ENCODE measurements at regions not wholly inside any gene's neighbourhood (a gene's known extent, or its start where the extent isn't known, plus 50 kb on each side); places are given as distances from the start of the nearest gene placed in this dataset.

DNA sequence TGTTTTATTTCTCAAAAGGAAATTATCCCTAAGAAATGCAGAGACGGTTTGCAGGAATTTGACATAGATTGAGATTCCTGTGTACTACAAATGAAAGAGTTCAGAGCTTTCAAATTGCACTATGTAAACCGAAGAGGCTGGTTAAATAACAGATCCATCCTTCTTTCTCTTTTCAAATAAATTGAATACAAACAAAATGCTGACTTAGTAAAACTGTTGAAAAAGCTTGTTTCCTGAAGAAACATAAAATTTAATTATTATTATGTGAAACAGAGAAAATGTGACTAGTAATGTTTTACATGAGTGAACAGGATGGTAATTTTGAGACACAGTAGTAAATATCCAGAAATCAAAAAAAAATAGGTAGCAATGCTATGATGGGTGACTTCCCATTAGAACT, 441.2 kb downstream of the LRRIQ3 start:
- no peaks in the 10 kb centered on the region for H3K9me3 Mint-ChIP-seq
- no peaks in the 10 kb centered on the region for H3K27me3 Mint-ChIP-seq (ENCODE audit: low read depth)
- H3K36me3 Mint-ChIP-seq (ENCODE audit: low read depth) = no peaks in the 10 kb centered on the region
- no peak for DNase-seq
- H3K27ac Mint-ChIP-seq = no peak overlapping the region
- H3K4me1 Mint-ChIP-seq (ENCODE audit: low read depth) = no peaks in the 10 kb centered on the region
- H3K4me3 Mint-ChIP-seq = no peak overlapping the region
- intact Hi-C loops (cut with micrococcal nuclease) = no loop called here
- CTCF ChIA-PET = interaction anchor here (0.6 kb wide), 2 partner anchors 52 to 180 kb away, joined by 3 read pairs; no protein-coding TSS in a partner anchor

DNA sequence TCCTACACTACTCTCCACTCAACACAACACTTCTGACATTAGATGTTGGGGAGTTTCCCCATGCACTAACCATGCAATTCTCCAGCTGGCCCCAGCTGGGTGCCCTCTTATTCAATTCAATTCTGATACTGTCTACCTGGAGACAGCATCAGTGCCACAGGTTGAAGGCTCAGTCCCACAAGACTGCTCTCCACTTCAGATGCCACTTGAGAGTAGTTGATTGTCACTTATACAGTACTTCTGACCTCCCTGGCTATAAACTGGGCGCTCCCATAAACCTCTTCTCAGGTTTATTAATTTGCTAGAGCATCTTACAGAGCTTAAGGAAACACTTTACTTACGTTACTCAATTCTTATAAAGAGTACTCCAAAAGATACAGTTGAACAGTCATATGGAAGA, 442.3 kb downstream of the LRRIQ3 start:
- Mint-ChIP-seq H3K4me1 (ENCODE audit: low read depth) (no peaks in the 10 kb centered on the region), H3K4me3 (no peak overlapping the region), H3K36me3 (ENCODE audit: low read depth) (no peaks in the 10 kb centered on the region), H3K9me3 (no peaks in the 10 kb centered on the region), H3K27me3 (ENCODE audit: low read depth) (no peaks in the 10 kb centered on the region), H3K27ac (no peak overlapping the region)
- CTCF ChIA-PET = no interaction called here
- intact Hi-C loops (cut with micrococcal nuclease) = no loop called here
- DNase-seq = no peak

DNA sequence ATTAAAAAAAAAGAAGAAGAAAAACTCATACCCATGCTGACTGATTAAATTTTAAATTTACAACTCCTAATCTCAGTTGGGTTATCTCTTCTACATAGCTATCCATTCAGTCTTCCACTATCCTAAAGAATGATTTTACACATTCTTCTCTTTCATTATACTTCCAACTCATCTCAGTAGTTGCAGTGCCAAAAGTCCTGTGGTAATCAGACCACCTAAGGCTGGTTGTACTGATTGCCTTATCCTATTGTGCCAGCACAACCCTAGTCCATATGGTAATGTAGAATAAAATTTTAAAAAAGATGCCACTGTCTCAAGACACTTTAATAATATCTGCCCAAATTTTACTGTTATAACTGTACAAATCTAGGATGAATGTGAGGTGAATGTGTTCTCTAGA, 448.0 kb downstream of the LRRIQ3 start:
- Mint-ChIP-seq H3K4me3 (no peak overlapping the region), H3K36me3 (ENCODE audit: low read depth) (no peaks in the 10 kb centered on the region), H3K4me1 (ENCODE audit: low read depth) (no peaks in the 10 kb centered on the region), H3K9me3 (peaks cover 1% of the 10 kb centered on the region), H3K27me3 (ENCODE audit: low read depth) (no peaks in the 10 kb centered on the region), H3K27ac (no peak overlapping the region)
- intact Hi-C loops (cut with micrococcal nuclease) = no loop called here
- no peak for DNase-seq
- CTCF ChIA-PET = no interaction called here

DNA sequence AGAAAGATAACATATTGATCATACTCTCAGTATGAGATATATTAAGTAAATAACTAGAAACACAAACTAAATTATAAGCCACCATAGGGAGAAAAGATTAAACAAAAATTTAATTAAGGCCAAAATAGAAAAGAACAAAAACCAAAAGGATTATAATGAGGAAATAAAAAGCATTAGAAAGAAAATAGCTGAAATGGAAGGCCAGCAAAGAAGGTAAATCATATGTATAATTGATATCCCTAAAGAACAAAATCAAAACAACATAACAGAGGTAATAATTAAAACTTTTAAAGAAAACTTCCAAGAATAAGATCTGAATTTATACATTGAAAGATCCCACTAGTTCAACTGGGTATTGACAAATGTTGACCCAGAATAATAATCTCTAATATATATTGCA, 453.0 kb downstream of the LRRIQ3 start:
- intact Hi-C loops (cut with micrococcal nuclease) = no loop called here
- CTCF ChIA-PET = no interaction called here
- Mint-ChIP-seq H3K4me3 (no peak overlapping the region), H3K4me1 (ENCODE audit: low read depth) (no peaks in the 10 kb centered on the region), H3K27ac (no peak overlapping the region), H3K27me3 (ENCODE audit: low read depth) (no peaks in the 10 kb centered on the region), H3K9me3 (peaks cover 12% of the 10 kb centered on the region), H3K36me3 (ENCODE audit: low read depth) (no peaks in the 10 kb centered on the region)
- DNase-seq = no peak

DNA sequence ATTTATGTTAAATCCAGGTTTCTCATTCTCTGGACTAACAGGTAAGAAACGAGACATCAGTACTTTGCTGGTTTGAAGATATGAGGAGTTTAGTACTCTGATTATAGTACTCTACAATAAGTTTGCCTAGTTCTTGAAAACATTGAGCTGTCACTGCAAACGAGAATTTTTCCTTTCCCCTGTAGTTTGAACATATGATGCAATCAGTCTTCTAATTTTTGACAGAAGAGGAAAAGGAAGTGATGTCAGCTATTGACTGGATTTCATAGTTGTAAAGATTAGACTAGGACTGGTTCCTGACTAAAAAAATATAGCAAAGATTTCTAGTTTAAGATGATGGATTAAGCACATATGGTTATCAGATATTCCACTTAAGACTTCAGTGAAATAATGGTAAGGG, 461.9 kb downstream of the LRRIQ3 start:
- Mint-ChIP-seq H3K27ac (no peak overlapping the region), H3K27me3 (ENCODE audit: low read depth) (no peaks in the 10 kb centered on the region), H3K4me1 (ENCODE audit: low read depth) (no peaks in the 10 kb centered on the region), H3K4me3 (no peak overlapping the region), H3K36me3 (ENCODE audit: low read depth) (no peaks in the 10 kb centered on the region), H3K9me3 (no peaks in the 10 kb centered on the region)
- DNase-seq = no peak
- CTCF ChIA-PET = interaction anchor here (0.7 kb wide), 1 partner anchor 208 kb away, joined by 3 read pairs; no protein-coding TSS in a partner anchor
- intact Hi-C loops (cut with micrococcal nuclease) = no loop called here

DNA sequence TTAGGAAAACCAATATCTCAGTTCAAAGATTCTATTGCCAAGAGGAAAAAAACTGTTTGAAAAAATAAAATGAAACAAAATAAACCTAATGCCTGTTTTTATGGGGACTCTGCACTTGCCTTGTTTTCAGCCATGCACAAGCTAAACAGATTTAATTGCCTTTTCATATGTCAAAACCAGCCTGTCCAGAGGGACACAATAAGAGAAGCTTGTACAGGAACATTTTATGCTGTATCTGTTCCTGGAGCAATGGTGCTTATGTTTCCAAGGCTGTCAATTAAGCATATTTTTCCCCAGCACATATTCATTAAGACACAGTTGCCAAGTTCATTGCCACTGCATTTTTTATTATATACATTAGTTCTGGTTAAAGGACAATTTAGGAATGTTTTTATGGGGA, 470.9 kb downstream of the LRRIQ3 start:
- peaks cover 2% of the 10 kb centered on the region for H3K9me3 Mint-ChIP-seq
- H3K27ac Mint-ChIP-seq = no peak overlapping the region
- CTCF ChIA-PET = interaction anchor here (0.5 kb wide), 1 partner anchor 47 kb away, joined by 3 read pairs; no protein-coding TSS in a partner anchor
- H3K4me3 Mint-ChIP-seq = no peak overlapping the region
- DNase-seq = no peak
- no peaks in the 10 kb centered on the region for H3K36me3 Mint-ChIP-seq (ENCODE audit: low read depth)
- intact Hi-C loops (cut with micrococcal nuclease) = no loop called here
- no peaks in the 10 kb centered on the region for H3K4me1 Mint-ChIP-seq (ENCODE audit: low read depth)
- no peaks in the 10 kb centered on the region for H3K27me3 Mint-ChIP-seq (ENCODE audit: low read depth)

DNA sequence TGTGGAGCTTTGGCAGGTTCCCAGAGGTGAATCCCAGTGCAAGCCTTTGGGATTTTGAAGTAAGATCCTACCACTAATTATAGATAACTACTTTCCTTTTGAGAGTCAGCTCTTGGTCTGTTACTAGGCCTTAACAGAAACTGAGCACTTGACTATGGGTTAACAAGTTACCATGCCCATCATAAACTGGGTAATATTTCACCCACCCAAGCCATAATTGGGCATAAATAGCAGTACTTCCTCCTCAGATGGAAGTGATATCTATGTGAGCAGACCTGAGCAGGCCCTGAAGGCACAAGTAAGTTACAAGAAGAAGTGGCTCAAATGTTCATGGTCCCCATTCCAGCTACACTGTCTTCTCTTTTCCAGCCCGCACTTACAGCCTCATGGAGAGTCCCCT, 475.9 kb downstream of the LRRIQ3 start:
- Mint-ChIP-seq H3K27me3 (ENCODE audit: low read depth) (no peaks in the 10 kb centered on the region), H3K4me3 (no peak overlapping the region), H3K4me1 (ENCODE audit: low read depth) (no peaks in the 10 kb centered on the region), H3K36me3 (ENCODE audit: low read depth) (no peaks in the 10 kb centered on the region), H3K9me3 (peaks cover 2% of the 10 kb centered on the region), H3K27ac (no peak overlapping the region)
- DNase-seq = no peak
- CTCF ChIA-PET = no interaction called here
- intact Hi-C loops (cut with micrococcal nuclease) = no loop called here

DNA sequence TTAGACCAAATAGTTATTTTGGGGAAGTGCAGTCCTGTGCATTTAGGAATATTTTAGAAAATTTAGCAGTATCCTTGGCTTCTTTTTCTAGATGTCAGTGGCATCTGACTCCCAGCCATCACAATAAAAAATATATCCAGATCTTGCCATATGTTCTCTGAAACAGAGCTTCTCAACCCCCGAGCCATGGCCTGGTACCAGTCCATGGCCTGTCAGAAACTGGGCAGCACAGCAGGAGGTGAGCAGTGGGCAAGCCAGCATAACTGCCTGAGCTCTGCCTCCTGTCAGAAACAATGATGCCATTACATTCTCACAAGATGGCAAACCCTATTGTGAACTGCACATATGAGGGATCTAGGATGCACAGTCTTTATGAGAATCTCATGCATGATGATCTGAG, 480.0 kb downstream of the LRRIQ3 start:
- Mint-ChIP-seq H3K4me3 (no peak overlapping the region), H3K36me3 (ENCODE audit: low read depth) (no peaks in the 10 kb centered on the region)
- no peak for DNase-seq

DNA sequence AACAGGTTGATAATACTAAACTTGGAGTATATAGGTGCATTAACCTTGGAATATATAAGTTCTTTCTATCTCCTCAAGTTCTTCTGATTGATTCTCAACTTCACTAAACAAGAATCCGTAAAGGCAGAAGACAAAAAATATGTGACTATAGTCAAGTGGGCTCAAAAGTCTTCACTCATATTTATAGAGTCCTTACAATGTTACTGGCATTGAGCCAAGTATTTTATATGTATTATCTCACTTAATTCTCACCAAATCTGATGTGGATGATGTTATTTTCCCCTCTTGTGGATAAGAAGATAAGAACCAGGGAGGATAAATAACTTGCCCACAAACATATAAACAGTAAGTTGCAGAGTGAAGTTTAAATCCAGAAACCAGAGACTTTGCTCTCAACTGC, 486.9 kb downstream of the LRRIQ3 start:
- no peak overlapping the region for H3K4me3 Mint-ChIP-seq
- H3K27me3 Mint-ChIP-seq (ENCODE audit: low read depth) = no peaks in the 10 kb centered on the region
- CTCF ChIA-PET = no interaction called here
- no peak overlapping the region for H3K27ac Mint-ChIP-seq
- intact Hi-C loops (cut with micrococcal nuclease) = no loop called here
- DNase-seq = no peak
- H3K9me3 Mint-ChIP-seq = peaks cover under 1% of the 10 kb centered on the region
- H3K36me3 Mint-ChIP-seq (ENCODE audit: low read depth) = no peaks in the 10 kb centered on the region
- no peaks in the 10 kb centered on the region for H3K4me1 Mint-ChIP-seq (ENCODE audit: low read depth)

More for the DNA sequence above, 480.0 kb downstream of the LRRIQ3 start:
- Mint-ChIP-seq H3K27ac (no peak overlapping the region), H3K4me1 (ENCODE audit: low read depth) (no peaks in the 10 kb centered on the region), H3K27me3 (ENCODE audit: low read depth) (no peaks in the 10 kb centered on the region), H3K9me3 (peaks cover 3% of the 10 kb centered on the region)
- CTCF ChIA-PET = no interaction called here
- intact Hi-C loops (cut with micrococcal nuclease) = no loop called here

DNA sequence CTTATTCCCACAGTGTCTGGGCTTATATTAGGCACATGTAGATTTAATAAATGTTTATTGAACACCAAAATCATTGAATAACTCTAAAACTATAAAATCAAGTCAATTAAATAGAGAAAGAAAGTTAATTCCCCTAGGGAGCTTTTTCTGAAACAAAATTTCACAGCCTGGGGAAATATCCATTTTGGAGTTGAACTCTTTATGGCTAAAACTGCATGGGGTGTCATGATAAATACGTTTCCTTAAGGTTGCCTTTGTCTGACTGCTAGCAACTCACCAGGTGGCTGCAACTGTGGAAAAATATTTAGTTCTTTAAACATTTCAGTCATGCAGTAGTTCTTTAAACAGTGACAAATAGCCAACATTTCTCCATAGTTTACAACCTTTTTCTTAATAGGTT, 496.1 kb downstream of the LRRIQ3 start:
- Mint-ChIP-seq H3K9me3 (no peaks in the 10 kb centered on the region), H3K27ac (no peak overlapping the region), H3K36me3 (ENCODE audit: low read depth) (no peaks in the 10 kb centered on the region), H3K27me3 (ENCODE audit: low read depth) (no peaks in the 10 kb centered on the region), H3K4me1 (ENCODE audit: low read depth) (no peaks in the 10 kb centered on the region), H3K4me3 (no peak overlapping the region)
- no peak for DNase-seq
- intact Hi-C loops (cut with micrococcal nuclease) = no loop called here
- CTCF ChIA-PET = no interaction called here

DNA sequence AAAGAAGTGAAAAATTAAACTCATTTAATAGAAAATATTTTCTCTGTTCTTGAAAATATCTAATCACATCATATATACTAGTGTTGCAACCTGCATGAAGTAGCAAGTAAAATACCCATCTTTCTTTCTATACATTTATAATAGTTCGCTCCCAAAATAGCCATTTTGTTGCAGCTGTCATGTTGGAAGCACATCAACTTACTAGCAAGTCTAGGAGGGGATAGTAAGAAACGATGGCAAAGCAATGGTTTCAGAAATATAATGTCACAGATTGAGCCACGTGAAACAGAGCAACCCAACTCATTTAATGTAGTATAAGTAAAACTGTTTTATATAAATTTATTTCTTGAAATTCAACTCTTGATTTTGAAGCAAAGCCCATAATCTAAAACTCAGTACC, 521.8 kb downstream of the LRRIQ3 start:
- H3K9me3 Mint-ChIP-seq = no peaks in the 10 kb centered on the region
- CTCF ChIA-PET = no interaction called here
- H3K4me1 Mint-ChIP-seq (ENCODE audit: low read depth) = no peaks in the 10 kb centered on the region
- no peaks in the 10 kb centered on the region for H3K27me3 Mint-ChIP-seq (ENCODE audit: low read depth)
- no peak overlapping the region for H3K4me3 Mint-ChIP-seq
- H3K27ac Mint-ChIP-seq = no peak overlapping the region
- H3K36me3 Mint-ChIP-seq (ENCODE audit: low read depth) = no peaks in the 10 kb centered on the region
- intact Hi-C loops (cut with micrococcal nuclease) = loop anchor here (5.0 kb wide), 1 partner anchor 1054 kb away; no protein-coding TSS in a partner anchor
- DNase-seq = no peak

DNA sequence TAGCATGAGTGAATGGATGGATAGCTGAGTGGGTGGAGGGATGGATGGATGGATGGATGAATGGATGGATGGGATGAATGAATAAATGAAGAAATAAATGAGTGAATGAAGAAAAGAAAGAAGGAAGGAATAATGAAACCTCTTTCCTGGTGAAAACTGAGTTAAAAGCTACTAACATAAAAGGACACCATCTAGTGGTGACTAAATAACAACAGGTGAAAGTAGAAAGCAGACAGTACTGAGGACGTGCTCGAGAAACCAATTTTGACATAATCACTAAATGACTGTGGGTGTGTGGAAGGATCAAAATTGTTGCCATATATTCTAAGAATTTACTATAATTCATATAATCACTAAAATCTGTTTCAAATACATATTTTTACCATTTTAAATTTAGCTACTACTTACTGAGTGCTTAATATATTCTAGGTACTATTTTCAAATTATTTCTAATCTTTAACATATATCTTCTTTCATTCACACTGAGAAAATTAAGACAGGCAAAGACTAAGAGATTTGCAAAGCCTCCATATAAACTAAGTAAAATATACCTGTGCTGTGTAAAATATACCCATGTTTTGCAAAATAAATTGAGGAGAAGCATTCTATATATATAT, 522.9 kb downstream of the LRRIQ3 start:
- Mint-ChIP-seq H3K4me3 (no peak overlapping the region), H3K9me3 (no peaks in the 10 kb centered on the region), H3K36me3 (ENCODE audit: low read depth) (no peaks in the 10 kb centered on the region), H3K27ac (no peak overlapping the region), H3K4me1 (ENCODE audit: low read depth) (no peaks in the 10 kb centered on the region), H3K27me3 (ENCODE audit: low read depth) (no peaks in the 10 kb centered on the region)
- DNase-seq = no peak
- intact Hi-C loops (cut with micrococcal nuclease) = loop anchor here (2.0 to 5.0 kb wide), 2 partner anchors 1053 to 1488 kb away; no protein-coding TSS in a partner anchor
- CTCF ChIA-PET = interaction anchor here (0.9 to 1.3 kb wide), 2 partner anchors 16 to 51 kb away, joined by 3 read pairs; no protein-coding TSS in a partner anchor

DNA sequence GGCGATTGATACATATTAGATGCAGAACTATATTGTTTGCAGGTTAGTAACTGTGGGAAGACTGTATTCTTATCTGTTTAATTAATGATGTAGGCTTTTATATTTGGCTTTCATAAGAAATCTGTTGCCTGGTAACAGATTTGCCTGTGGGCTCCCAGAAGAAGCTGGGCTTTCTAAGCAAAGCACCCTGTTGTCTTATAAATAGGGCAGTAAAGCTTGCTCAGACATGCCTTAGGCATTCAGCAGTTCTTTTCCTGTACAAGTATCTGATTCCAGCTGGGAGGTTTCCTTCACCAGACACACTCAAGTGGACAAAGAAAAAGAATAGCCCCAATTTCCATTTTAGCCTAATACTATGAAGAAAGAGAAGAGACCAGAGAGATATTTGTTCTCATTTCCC, 524.0 kb downstream of the LRRIQ3 start:
- intact Hi-C loops (cut with micrococcal nuclease) = loop anchor here (2.0 kb wide), 1 partner anchor 1487 kb away; no protein-coding TSS in a partner anchor
- no peaks in the 10 kb centered on the region for H3K36me3 Mint-ChIP-seq (ENCODE audit: low read depth)
- CTCF ChIA-PET = interaction anchor here (0.6 to 1.3 kb wide), 4 partner anchors 24 to 425 kb away, joined by 3 read pairs; no protein-coding TSS in a partner anchor

More for the DNA sequence above, 524.0 kb downstream of the LRRIQ3 start:
- no peak overlapping the region for H3K4me3 Mint-ChIP-seq
- no peaks in the 10 kb centered on the region for H3K27me3 Mint-ChIP-seq (ENCODE audit: low read depth)
- H3K27ac Mint-ChIP-seq = no peak overlapping the region
- no peak for DNase-seq
- H3K9me3 Mint-ChIP-seq = no peaks in the 10 kb centered on the region
- no peaks in the 10 kb centered on the region for H3K4me1 Mint-ChIP-seq (ENCODE audit: low read depth)

All from activated naive CD4-positive, alpha-beta T cell treated with anti-CD3 and anti-CD28 coated beads for 36 hours (primary cell).